ENCODE measurements at regions not wholly inside any gene's neighbourhood (a gene's known extent, or its start where the extent isn't known, plus 50 kb on each side); places are given as distances from the start of the nearest gene placed in this dataset.
A peak's percentile ranks its signal among the peaks of the same experiment; 100 is the strongest.

DNA sequence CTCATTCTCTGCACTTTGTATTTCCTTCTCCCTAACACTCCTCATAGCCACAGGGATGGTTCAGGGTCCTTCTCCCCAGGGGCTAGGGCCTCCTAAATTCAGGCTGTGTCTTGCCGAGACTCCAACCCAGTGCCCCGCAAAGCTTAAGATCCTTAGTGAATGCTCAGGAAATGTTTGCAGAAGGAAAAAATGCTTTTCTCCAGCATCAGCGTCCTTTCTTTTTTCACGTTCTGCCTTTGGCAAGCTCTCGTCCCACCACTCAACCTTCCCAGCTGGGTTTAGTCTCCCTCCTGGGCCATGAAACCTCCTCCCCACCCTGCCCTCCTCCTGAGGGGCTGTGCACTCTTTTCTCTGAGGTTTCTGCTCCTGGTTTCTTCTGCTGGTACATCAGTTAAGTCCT lies 503.8 kb upstream of the B3GAT1 start:
- TF ChIP-seq EZH2 (IDR thresholded peaks at IDR 0.05; ENCODE audit: insufficient read depth, low read length) (no peak), CTCF (IDR thresholded peaks at IDR 0.05; ENCODE audit: insufficient read depth, low read depth, low read length) (no peak)
- Mint-ChIP-seq H3K4me1 (ENCODE audit: low read depth, unreplicated experiment) (no peaks in the 10 kb centered on the region), H3K36me3 (ENCODE audit: low read depth, unreplicated experiment) (peaks cover 3% of the 10 kb centered on the region), H3K9me3 (ENCODE audit: unreplicated experiment) (peaks cover 1% of the 10 kb centered on the region), H3K27me3 (ENCODE audit: low read depth, unreplicated experiment) (peaks cover 45% of the 10 kb centered on the region), H3K4me3 (ENCODE audit: unreplicated experiment) (no peak overlapping the region), H3K27ac (ENCODE audit: unreplicated experiment) (no peak overlapping the region)
- Histone ChIP-seq H3K4me2 (ENCODE audit: low read length) (no peak overlapping the region), H3K4me3 (ENCODE audit: insufficient read depth, low read depth, low read length) (no peak overlapping the region), H3K9me3 (ENCODE audit: insufficient read depth, low read depth, low read length) (no peaks in the 10 kb centered on the region), H2AFZ (ENCODE audit: low read depth, low read length) (no peak overlapping the region), H3K79me2 (ENCODE audit: insufficient read depth, low read length) (no peaks in the 10 kb centered on the region), H3K9ac (ENCODE audit: low read length) (no peak overlapping the region), H3K36me3 (ENCODE audit: insufficient read depth, low read length) (no peaks in the 10 kb centered on the region), H3K27me3 (ENCODE audit: insufficient read depth, low read length) (peaks cover 2% of the 10 kb centered on the region), H4K20me1 (ENCODE audit: insufficient read depth, low read length) (no peaks in the 10 kb centered on the region), H3K4me1 (ENCODE audit: insufficient read depth, low read length) (no peaks in the 10 kb centered on the region), H3K27ac (ENCODE audit: low read depth, low read length) (no peak overlapping the region)
- no peak for FAIRE-seq
- no peak for DNase-seq (ENCODE audit: low read depth)

- FAIRE-seq (no peak), DNase-seq (ENCODE audit: low read depth) (peak; percentile 67)
- no peak overlapping the region for H3K9ac ChIP-seq (ENCODE audit: low read length)
- H2AFZ ChIP-seq (ENCODE audit: low read depth, low read length) = no peak overlapping the region
- no peaks in the 10 kb centered on the region for H3K36me3 ChIP-seq (ENCODE audit: insufficient read depth, low read length)
- no peaks in the 10 kb centered on the region for H3K4me1 ChIP-seq (ENCODE audit: insufficient read depth, low read length)
- Mint-ChIP-seq H3K36me3 (ENCODE audit: low read depth, unreplicated experiment) (peaks cover 3% of the 10 kb centered on the region), H3K4me1 (ENCODE audit: low read depth, unreplicated experiment) (no peaks in the 10 kb centered on the region), H3K9me3 (ENCODE audit: unreplicated experiment) (peaks cover 1% of the 10 kb centered on the region), H3K4me3 (ENCODE audit: unreplicated experiment) (no peak overlapping the region), H3K27me3 (ENCODE audit: low read depth, unreplicated experiment) (peaks cover 42% of the 10 kb centered on the region), H3K27ac (ENCODE audit: unreplicated experiment) (no peak overlapping the region)
- no peak overlapping the region for H3K4me3 ChIP-seq (ENCODE audit: insufficient read depth, low read depth, low read length)
- H3K27ac ChIP-seq (ENCODE audit: low read depth, low read length) = no peak overlapping the region
- no peaks in the 10 kb centered on the region for H3K79me2 ChIP-seq (ENCODE audit: insufficient read depth, low read length)
- no peak overlapping the region for H3K4me2 ChIP-seq (ENCODE audit: low read length)
- no peaks in the 10 kb centered on the region for H4K20me1 ChIP-seq (ENCODE audit: insufficient read depth, low read length)
- TF ChIP-seq CTCF (IDR thresholded peaks at IDR 0.05; ENCODE audit: insufficient read depth, low read depth, low read length) (no peak), EZH2 (IDR thresholded peaks at IDR 0.05; ENCODE audit: insufficient read depth, low read length) (no peak)
- peaks cover 2% of the 10 kb centered on the region for H3K27me3 ChIP-seq (ENCODE audit: insufficient read depth, low read length)
- H3K9me3 ChIP-seq (ENCODE audit: insufficient read depth, low read depth, low read length) = no peaks in the 10 kb centered on the region
Observed at GRCh38 chr11:134915212-134915611, 503.2 kb upstream of the B3GAT1 start.

- H3K27me3 Mint-ChIP-seq (ENCODE audit: low read depth, unreplicated experiment) = peaks cover 42% of the 10 kb centered on the region
- H3K4me1 Mint-ChIP-seq (ENCODE audit: low read depth, unreplicated experiment) = no peaks in the 10 kb centered on the region
Observed at GRCh38 chr11:134913999-134914590, 502.1 kb upstream of the B3GAT1 start.

More at GRCh38 chr11:134913999-134914590, 502.1 kb upstream of the B3GAT1 start:
- Histone ChIP-seq H3K27ac (ENCODE audit: low read depth, low read length) (no peak overlapping the region), H3K4me3 (ENCODE audit: insufficient read depth, low read depth, low read length) (no peak overlapping the region), H3K4me1 (ENCODE audit: insufficient read depth, low read length) (no peaks in the 10 kb centered on the region), H3K9me3 (ENCODE audit: insufficient read depth, low read depth, low read length) (no peaks in the 10 kb centered on the region), H4K20me1 (ENCODE audit: insufficient read depth, low read length) (no peaks in the 10 kb centered on the region), H3K36me3 (ENCODE audit: insufficient read depth, low read length) (no peaks in the 10 kb centered on the region), H3K27me3 (ENCODE audit: insufficient read depth, low read length) (peaks cover 2% of the 10 kb centered on the region), H3K79me2 (ENCODE audit: insufficient read depth, low read length) (no peaks in the 10 kb centered on the region), H3K4me2 (ENCODE audit: low read length) (no peak overlapping the region), H3K9ac (ENCODE audit: low read length) (no peak overlapping the region), H2AFZ (ENCODE audit: low read depth, low read length) (no peak overlapping the region)
- FAIRE-seq = no peak
- Mint-ChIP-seq H3K36me3 (ENCODE audit: low read depth, unreplicated experiment) (peaks cover 3% of the 10 kb centered on the region), H3K4me3 (ENCODE audit: unreplicated experiment) (no peak overlapping the region), H3K27ac (ENCODE audit: unreplicated experiment) (no peak overlapping the region), H3K9me3 (ENCODE audit: unreplicated experiment) (peaks cover 1% of the 10 kb centered on the region)
- no peak for DNase-seq (ENCODE audit: low read depth)
- no peak for TF ChIP-seq CTCF (IDR thresholded peaks at IDR 0.05; ENCODE audit: insufficient read depth, low read depth, low read length)
- TF ChIP-seq EZH2 (IDR thresholded peaks at IDR 0.05; ENCODE audit: insufficient read depth, low read length) = no peak

All from astrocyte (in vitro differentiated cells and primary cell).